IMR-90 (cell line): ENCODE measurements at regions not wholly inside any gene's neighbourhood (a gene's known extent, or its start where the extent isn't known, plus 50 kb on each side); places are given as distances from the start of the nearest gene placed in this dataset.
A peak's percentile ranks its signal among the peaks of the same experiment; 100 is the strongest.

Experiments
- ATAC-seq: fragments of 200-7000 bp; cut with Tn5 transposase; 2 replicates; pipeline ENCODE4 v1.9.1; 2020; ENCODE audit warnings: low read depth, mild to moderate bottlenecking, moderate library complexity
- BruUV-seq: library from RNA; stranded (reverse); fragments of 400-500 nt; replicated peaks from 2 replicates; lab custom pipeline; 2021; lab: Mats Ljungman, UMichigan
- CTCF ChIA-PET: fragments of 300-600 bp; formaldehyde crosslinking; extraction: SDS; loops from one replicate; lab custom pipeline; 2021; ENCODE audit warnings: antibody characterized with exemption; lab: Yijun Ruan, JAX
- POLR2A ChIA-PET: fragments of 300-600 bp; sonication (Branson Sonifier 250); formaldehyde crosslinking; loops from one replicate; lab custom pipeline; 2022; ENCODE audit warnings: antibody characterized with exemption; ENCODE audit not compliant: unreplicated experiment; lab: Charles Lee
- DNase-seq: peaks from one replicate; pipeline ENCODE4 v3.0.0; 2013
- H2AFZ ChIP-seq: replicated peaks from 2 replicates; pipeline ENCODE3; 2013; ENCODE audit warnings: low read length, mild to moderate bottlenecking; ENCODE audit not compliant: poor library complexity
- H2AK5ac ChIP-seq: 2 replicates; pipeline ENCODE4 v1.6.1; 2013; ENCODE audit warnings: low read depth, low read length, inconsistent platforms
- H2AK9ac ChIP-seq: replicated peaks from 2 replicates; pipeline ENCODE3; 2013; ENCODE audit warnings: mild to moderate bottlenecking, low read depth, low read length, moderate library complexity; ENCODE audit not compliant: poor library complexity
- H2BK120ac ChIP-seq: 2 replicates; pipeline ENCODE4 v1.6.1; 2013; ENCODE audit warnings: low read depth, low read length, inconsistent platforms
- H2BK15ac ChIP-seq: 3 replicates; pipeline ENCODE4 v1.6.1; 2013; ENCODE audit warnings: low read depth, low read length, inconsistent platforms
- H2BK20ac ChIP-seq: 2 replicates; pipeline ENCODE4 v1.6.1; 2013; ENCODE audit warnings: low read depth, mild to moderate bottlenecking, inconsistent platforms, low read length, moderate library complexity
- H2BK5ac ChIP-seq: 2 replicates; pipeline ENCODE4 v1.6.1; 2013; ENCODE audit warnings: mild to moderate bottlenecking, low read depth, low read length, inconsistent platforms; ENCODE audit not compliant: poor library complexity, severe bottlenecking
- H3K14ac ChIP-seq: replicated peaks from 2 replicates; pipeline ENCODE4 v1.6.1; 2013; ENCODE audit warnings: low read depth, low read length, inconsistent platforms
- H3K18ac ChIP-seq: 2 replicates; pipeline ENCODE4 v1.6.1; 2013; ENCODE audit warnings: low read depth, low read length, control low read depth
- H3K23ac ChIP-seq: 2 replicates; pipeline ENCODE4 v1.6.1; 2013; ENCODE audit warnings: low read depth, low read length, inconsistent platforms
- H3K27ac ChIP-seq: 2 replicates; pipeline ENCODE4 v1.5.1; 2013; ENCODE audit warnings: mild to moderate bottlenecking, control low read depth, low read length; ENCODE audit not compliant: insufficient read depth
- H3K27me3 ChIP-seq: 2 replicates; pipeline ENCODE4 v1.6.1; 2013; ENCODE audit warnings: low read length; ENCODE audit not compliant: control insufficient read depth, insufficient read depth
- H3K36me3 ChIP-seq: 2 replicates; pipeline ENCODE4 v1.6.1; 2013; ENCODE audit warnings: low read length, mixed read lengths; ENCODE audit not compliant: control insufficient read depth, insufficient read depth
- H3K4ac ChIP-seq: 2 replicates; pipeline ENCODE4 v1.6.1; 2013; ENCODE audit warnings: low read depth, low read length, inconsistent platforms
- H3K4me1 ChIP-seq: 2 replicates; pipeline ENCODE4 v1.6.1; 2013; ENCODE audit warnings: low read length, mixed read lengths; ENCODE audit not compliant: control insufficient read depth, insufficient read depth
- H3K4me2 ChIP-seq: 2 replicates; pipeline ENCODE4 v1.6.1; 2013; ENCODE audit warnings: low read depth, mild to moderate bottlenecking, control low read depth, low read length, moderate library complexity
- H3K4me3 ChIP-seq: 2 replicates; pipeline ENCODE4 v1.5.1; 2013; ENCODE audit warnings: low read depth, mild to moderate bottlenecking, control low read depth, low read length, moderate library complexity; ENCODE audit not compliant: insufficient read depth
- H3K56ac ChIP-seq: 2 replicates; pipeline ENCODE4 v1.6.1; 2013; ENCODE audit warnings: low read length, inconsistent platforms; ENCODE audit not compliant: insufficient read depth; ENCODE audit errors: extremely low read depth
- H3K79me1 ChIP-seq, 2 experiments: 2 replicates each; pipeline ENCODE4 v1.6.1; 2013; ENCODE audit warnings: low read length in 2 of 2, inconsistent platforms in 1 of 2, low read depth in 1 of 2
- H3K9ac ChIP-seq: 2 replicates; pipeline ENCODE4 v1.6.1; 2013; ENCODE audit warnings: low read depth, low read length, control low read depth
- H3K9me1 ChIP-seq: 2 replicates; pipeline ENCODE4 v1.6.1; 2013; ENCODE audit warnings: low read length, inconsistent platforms; ENCODE audit not compliant: insufficient read depth
- H3K9me3 ChIP-seq: 2 replicates; pipeline ENCODE4 v1.6.1; 2013; ENCODE audit warnings: low read length; ENCODE audit not compliant: control insufficient read depth, insufficient read depth
- H4K20me1 ChIP-seq: 2 replicates; pipeline ENCODE4 v1.6.1; 2013; ENCODE audit warnings: low read length, inconsistent platforms; ENCODE audit not compliant: insufficient read depth
- H4K5ac ChIP-seq: 2 replicates; pipeline ENCODE4 v1.6.1; 2013; ENCODE audit warnings: mild to moderate bottlenecking, low read depth, low read length, control low read depth
- H4K8ac ChIP-seq, 2 experiments: 2 replicates each; pipeline ENCODE4 v1.6.1; 2013; ENCODE audit warnings: low read depth in 2 of 2, low read length in 2 of 2, control low read depth in 1 of 2, inconsistent platforms in 1 of 2
- H4K91ac ChIP-seq: 2 replicates; pipeline ENCODE4 v1.6.1; 2013; ENCODE audit warnings: low read depth, low read length, inconsistent platforms; ENCODE audit not compliant: insufficient read depth
- BHLHE40 ChIP-seq: fragments of 150-350 bp; IDR thresholded peaks from 2 replicates; pipeline ENCODE4 v1.6.1; 2016; ENCODE audit warnings: mild to moderate bottlenecking, low read depth, low read length
- SMC3 ChIP-seq: fragments of 150-350 bp; IDR thresholded peaks from 2 replicates; pipeline ENCODE4 v1.6.1; 2016; ENCODE audit warnings: low read depth, mild to moderate bottlenecking, antibody characterized with exemption, low read length, moderate library complexity
- WGBS, 2 experiments: methylation state at CpG; one replicate each; pipeline versions ENCODE4 v1.1.5 to v1.1.7; 2013; ENCODE audit warnings: missing lambda C conversion rate in 2 of 2; ENCODE audit not compliant: insufficient read length in 1 of 2; ENCODE audit errors: extremely low coverage in 2 of 2; 5-methylcytosine and 5-hydroxymethylcytosine counted together
- dilution Hi-C: fragments of 300-500 bp; cut with HindIII; formaldehyde crosslinking; loops from one replicate; pipeline ENCODE4 v1.14.3; 2018; ENCODE audit warnings: low sequenced_read_pairs; ENCODE audit not compliant: unreplicated experiment
- in situ Hi-C: fragments of 300-500 bp; cut with MboI; formaldehyde crosslinking; loops from 3 replicates; pipeline ENCODE4 v1.14.3; 2019; ENCODE audit warnings: low sequenced_read_pairs, inconsistent platforms, mixed read lengths
- intact Hi-C: fragments of 100-400 bp; cut with micrococcal nuclease; formaldehyde crosslinking; loops from 2 replicates; pipeline ENCODE4 v1.10.0; 2022

DNA sequence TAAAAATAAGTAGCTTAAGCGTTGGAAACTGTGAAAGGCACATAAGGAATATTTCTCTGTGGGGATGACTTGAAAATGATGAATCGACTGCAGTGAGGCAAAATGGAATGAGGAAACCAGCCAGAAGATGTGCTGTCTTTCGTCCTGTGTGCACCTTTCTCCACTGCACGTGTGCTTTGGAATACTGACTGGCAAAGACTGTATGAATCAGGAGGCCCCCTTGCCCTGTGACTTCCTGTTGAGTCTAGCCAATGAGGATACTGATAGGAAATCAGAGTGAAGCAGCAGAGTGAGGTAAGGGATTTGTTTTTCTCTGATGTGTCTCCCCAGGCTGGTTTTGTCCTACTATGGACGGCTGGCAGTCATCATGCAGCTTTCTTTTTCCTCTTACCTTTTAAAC, 118.2 kb upstream of the ADGRL4 start:
- Histone ChIP-seq H3K4me3 (no peak overlapping the region), H3K27me3 (no peaks in the 10 kb centered on the region), H3K14ac (0 out of 2 replicates have a peak overlapping the region, but pooled peaks have one; percentile 31), H3K9me3 (no peaks in the 10 kb centered on the region), H3K4me1 (no peaks in the 10 kb centered on the region), H2AFZ (peak overlapping the region; percentile 69), H4K91ac (no peak overlapping the region), H2BK5ac (no peak overlapping the region), H3K56ac (no peak overlapping the region), H4K20me1 (no peaks in the 10 kb centered on the region), H2BK15ac (no peak overlapping the region), H2BK120ac (no peak overlapping the region), H3K4me2 (no peak overlapping the region), H3K27ac (no peak overlapping the region), H3K4ac (no peak overlapping the region), H2AK5ac (no peak overlapping the region), H3K18ac (no peak overlapping the region; the same call in 1 of the 2 replicates), H3K23ac (no peak overlapping the region), H4K8ac (0 out of 4 replicates have a peak overlapping the region, but pooled peaks of 1 of the 2 experiments have one; percentile 8), H3K79me1 (no peaks in the 10 kb centered on the region), H2AK9ac (no peak overlapping the region), H3K9ac (no peak overlapping the region), H3K36me3 (no peaks in the 10 kb centered on the region), H3K9me1 (peaks cover 4% of the 10 kb centered on the region; the same call in 1 of the 2 replicates), H2BK20ac (no peak overlapping the region), H4K5ac (no peak overlapping the region)
- ATAC-seq (no peak), DNase-seq (peak; percentile 43)
- intact Hi-C loops: no loop called here
- BruUV-seq: no TSS peak
- TF ChIP-seq SMC3: no peak
- TF ChIP-seq BHLHE40: peak; percentile 33; the same call in 1 of the 2 replicates
- in situ Hi-C loops: no loop called here
- 94% methylated on average over 2 of the region's 5 CpGs; no CpG with 5 or more reads in 1 of the 2 experiments for WGBS, 2 experiments
- ChIA-PET CTCF (no interaction called here), POLR2A (no interaction called here)
- dilution Hi-C loops: no loop called here
